ENCODE measurements at regions not wholly inside any gene's neighbourhood (a gene's known extent, or its start where the extent isn't known, plus 50 kb on each side); places are given as distances from the start of the nearest gene placed in this dataset.
"Not testable (repeated sequence)": the region's sequence is repeated elsewhere in the genome, so short reads cannot be mapped to it uniquely, and the experiment has no call there.

DNA sequence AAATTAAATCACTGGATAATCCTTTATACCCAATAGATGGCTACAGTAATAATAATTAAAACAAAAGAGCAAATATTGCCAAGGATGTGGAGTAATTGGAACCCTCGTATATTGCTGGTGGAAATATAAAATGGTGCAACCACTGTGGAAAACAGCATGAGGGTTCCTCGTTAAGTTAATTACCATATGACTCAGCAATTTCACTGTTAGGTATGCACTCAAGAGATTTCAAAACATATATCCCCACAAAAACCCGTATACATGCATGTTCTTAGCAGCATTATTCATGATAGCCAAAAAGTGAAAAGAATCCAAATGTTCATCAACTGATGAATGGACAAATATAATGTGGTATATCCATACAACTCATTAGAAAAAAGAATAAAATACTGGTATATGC lies 103.3 kb downstream of the TEX13C start:
- TF ChIP-seq, protein P1, sequence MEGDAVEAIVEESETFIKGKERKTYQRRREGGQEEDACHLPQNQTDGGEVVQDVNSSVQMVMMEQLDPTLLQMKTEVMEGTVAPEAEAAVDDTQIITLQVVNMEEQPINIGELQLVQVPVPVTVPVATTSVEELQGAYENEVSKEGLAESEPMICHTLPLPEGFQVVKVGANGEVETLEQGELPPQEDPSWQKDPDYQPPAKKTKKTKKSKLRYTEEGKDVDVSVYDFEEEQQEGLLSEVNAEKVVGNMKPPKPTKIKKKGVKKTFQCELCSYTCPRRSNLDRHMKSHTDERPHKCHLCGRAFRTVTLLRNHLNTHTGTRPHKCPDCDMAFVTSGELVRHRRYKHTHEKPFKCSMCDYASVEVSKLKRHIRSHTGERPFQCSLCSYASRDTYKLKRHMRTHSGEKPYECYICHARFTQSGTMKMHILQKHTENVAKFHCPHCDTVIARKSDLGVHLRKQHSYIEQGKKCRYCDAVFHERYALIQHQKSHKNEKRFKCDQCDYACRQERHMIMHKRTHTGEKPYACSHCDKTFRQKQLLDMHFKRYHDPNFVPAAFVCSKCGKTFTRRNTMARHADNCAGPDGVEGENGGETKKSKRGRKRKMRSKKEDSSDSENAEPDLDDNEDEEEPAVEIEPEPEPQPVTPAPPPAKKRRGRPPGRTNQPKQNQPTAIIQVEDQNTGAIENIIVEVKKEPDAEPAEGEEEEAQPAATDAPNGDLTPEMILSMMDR (IDR thresholded peaks at IDR 0.05): no peak
- H3K4me3 ChIP-seq: no peak overlapping the region
- no peak for DNase-seq (ENCODE audit: low spot score)
- H3K27ac ChIP-seq: no peak overlapping the region

DNA sequence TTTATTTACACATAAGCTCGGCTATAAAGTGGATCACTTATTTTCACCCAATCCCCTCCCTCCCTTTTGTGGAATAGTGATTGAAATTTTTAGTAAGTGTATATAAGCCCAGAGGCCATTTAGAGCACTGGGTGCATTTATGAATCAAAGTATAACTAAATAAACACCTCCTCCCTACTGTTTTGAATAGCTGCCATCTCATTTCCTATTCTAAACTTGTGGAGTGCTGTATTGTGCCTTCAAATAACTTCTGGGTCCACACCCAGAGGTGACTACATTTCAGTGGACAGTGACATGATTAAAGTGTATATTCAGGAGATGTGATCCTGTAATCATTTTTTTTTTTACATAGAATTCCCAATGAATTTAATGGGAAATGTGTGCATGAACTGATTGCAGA lies 104.9 kb downstream of the TEX13C start:
- no peak overlapping the region for H3K27ac ChIP-seq
- DNase-seq (ENCODE audit: low spot score): no peak
- TF ChIP-seq, protein P1 (IDR thresholded peaks at IDR 0.05): no peak

DNA sequence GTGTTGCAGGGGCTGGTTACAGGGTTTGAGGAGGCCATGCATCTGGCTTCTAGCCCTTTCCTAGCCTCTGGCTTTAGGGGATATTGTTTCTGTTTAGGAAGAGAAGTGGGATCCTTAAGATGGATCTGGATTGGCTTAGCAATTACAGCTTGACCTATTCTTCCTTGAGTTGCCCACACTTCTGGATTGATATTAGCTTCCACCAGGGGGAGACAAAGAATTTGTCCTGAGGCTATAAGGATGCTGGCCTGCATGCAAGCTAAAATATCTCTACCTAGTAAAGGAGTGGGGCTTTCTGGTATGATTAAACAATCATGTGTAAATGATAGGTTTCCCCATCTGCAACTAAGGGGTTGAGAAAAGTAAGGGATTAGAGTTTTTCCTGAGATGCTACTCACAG lies 117.2 kb downstream of the TEX13C start:
- TF ChIP-seq, protein P1 (IDR thresholded peaks at IDR 0.05): no peak
- Histone ChIP-seq H3K27ac (no peak overlapping the region), H3K4me3 (no peak overlapping the region)
- DNase-seq (ENCODE audit: low spot score): no peak

More for the DNA sequence above, 104.9 kb downstream of the TEX13C start:
- no peak overlapping the region for H3K4me3 ChIP-seq

DNA sequence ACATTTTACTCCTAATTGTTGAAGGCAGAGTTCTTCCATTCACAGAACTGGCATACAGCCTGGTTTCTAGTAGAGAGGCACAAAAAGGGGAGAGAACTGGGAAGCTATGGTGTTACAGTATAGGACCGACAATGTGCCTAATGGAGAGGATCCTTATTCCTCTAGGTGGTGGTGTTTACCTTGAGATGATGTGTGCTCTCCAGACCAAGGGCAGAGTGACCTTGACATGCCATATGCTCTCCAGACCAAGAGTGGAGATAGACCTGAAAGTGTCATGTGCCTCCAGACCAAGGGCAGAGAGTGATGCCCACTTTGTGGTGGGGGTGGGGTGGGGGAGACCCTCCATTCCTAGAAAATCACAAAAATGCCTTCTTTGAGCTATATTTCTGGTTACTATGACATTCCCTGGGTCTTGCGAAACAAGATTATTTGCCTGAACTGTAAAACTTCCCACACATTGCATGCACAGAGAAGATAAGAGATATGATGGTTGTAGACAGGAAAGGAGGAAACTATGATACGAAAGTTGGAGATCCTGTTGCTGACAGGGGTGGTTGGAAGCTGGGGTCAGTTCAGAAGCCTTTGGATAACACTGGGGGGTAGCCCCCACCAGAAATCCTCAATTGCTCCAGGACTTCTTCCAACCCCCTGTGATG lies 119.7 kb downstream of the TEX13C start:
- Histone ChIP-seq H3K27ac (no peak overlapping the region), H3K4me3 (no peak overlapping the region)
- no peak for DNase-seq (ENCODE audit: low spot score)
- TF ChIP-seq, protein P1 (IDR thresholded peaks at IDR 0.05): no peak

DNA sequence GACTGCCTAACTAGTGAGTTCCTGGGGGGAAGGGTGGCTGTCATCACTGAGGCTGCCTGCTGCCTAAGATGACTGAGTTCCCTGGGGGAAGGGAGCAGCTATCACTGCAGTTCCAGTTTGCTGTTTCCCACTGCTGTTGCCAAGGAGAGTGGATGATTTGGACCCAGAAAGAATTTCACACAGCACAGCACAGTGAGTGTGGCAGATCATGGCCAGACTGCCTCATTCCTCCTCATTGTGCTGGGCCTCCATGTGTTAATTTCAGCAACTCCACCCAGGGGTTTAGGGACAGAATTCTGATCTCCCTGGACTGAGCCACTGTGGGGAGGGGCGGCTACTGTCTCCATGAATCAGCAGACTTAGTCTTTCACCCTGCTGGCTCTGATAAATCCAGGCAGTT lies 125.0 kb downstream of the TEX13C start:
- Histone ChIP-seq H3K4me3 (no peak overlapping the region), H3K27ac (no peak overlapping the region)
- no peak for DNase-seq (ENCODE audit: low spot score)
- TF ChIP-seq, protein P1 (IDR thresholded peaks at IDR 0.05): no peak

DNA sequence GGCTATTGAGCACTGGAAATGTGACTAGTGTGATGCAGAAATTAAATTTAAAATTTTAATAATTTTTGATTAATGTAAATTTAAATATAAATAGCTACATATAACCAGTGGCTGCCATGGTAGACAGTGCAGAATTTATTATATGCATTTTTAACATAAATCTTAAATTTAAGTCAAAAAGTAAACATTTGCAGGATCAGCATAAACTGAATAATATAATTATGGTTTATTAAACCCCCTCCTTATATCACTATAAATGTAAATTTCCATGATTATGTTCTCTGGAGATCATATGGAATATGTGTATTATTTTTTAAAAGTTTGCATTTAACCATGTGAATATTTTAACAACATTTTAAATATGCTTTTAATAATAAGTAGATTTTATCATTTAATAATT lies 155.8 kb downstream of the TEX13C start:
- no peak for DNase-seq (ENCODE audit: low spot score)
- Histone ChIP-seq H3K4me3 (no peak overlapping the region), H3K27ac (no peak overlapping the region)
- TF ChIP-seq, protein P1 (IDR thresholded peaks at IDR 0.05): no peak

DNA sequence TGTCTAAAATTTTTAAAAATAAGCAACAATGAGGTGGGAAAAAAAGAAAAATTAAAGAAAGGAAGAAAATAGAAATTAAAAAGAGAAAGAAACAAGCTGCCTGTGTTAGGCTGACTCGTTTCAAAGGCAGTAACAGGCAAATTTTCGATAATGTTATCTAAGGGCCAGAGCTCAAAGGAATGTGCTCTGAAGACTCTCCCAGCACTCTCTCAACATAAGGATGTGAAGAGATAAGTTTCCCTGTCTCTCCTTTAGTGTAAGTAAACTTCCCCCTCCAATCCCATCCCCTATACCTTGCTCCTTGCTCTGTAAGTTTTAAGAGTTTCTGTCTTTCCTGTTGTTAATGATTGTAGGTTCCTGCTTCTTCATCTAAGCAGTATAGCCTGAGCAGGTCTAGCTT lies 172.8 kb downstream of the TEX13C start:
- no peak overlapping the region for H3K27ac ChIP-seq
- TF ChIP-seq, protein P1 (IDR thresholded peaks at IDR 0.05): no peak

DNA sequence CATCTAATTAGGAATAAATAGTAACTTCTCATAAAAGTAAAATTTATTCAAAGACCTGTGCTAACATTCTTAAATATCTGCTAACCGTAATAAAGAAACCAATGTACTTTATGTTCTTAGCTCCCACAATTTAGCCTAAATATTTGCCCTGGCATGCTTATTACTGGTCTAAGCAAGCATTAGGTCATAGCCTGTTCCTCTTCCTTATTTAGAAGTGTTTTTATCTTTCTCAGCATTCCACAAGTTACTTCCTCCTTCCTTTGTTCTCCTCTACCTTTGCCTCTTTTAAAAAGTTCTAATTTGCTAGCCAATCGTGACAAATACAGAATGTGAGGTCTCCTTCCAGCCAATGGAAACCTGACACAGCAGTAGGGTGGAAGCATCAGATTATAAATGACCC lies 173.3 kb downstream of the TEX13C start:
- not testable (repeated sequence) for H3K4me3 ChIP-seq; DNase-seq (ENCODE audit: low spot score); H3K27ac ChIP-seq

More for the DNA sequence above, 172.8 kb downstream of the TEX13C start:
- DNase-seq (ENCODE audit: low spot score): no peak
- no peak overlapping the region for H3K4me3 ChIP-seq

Measured in coronary artery (tissue), 2 donors.